Stomach (tissue), 4 donors: ENCODE measurements at regions not wholly inside any gene's neighbourhood (a gene's known extent, or its start where the extent isn't known, plus 50 kb on each side); places are given as distances from the start of the nearest gene placed in this dataset.

Experiments used
- POLR2A ChIP-seq, 4 donors: fragments of 450-650 bp; IDR thresholded peaks; one replicate each; pipeline ENCODE4 v1.6.1; 2016; ENCODE audit warnings: antibody characterized with exemption in 4 of 4, control low read depth in 2 of 4, mild to moderate bottlenecking in 1 of 4, moderate library complexity in 1 of 4
- POLR2AphosphoS5 ChIP-seq, 3 donors: sonication (generic); formaldehyde crosslinking; IDR thresholded peaks; one replicate each; pipeline ENCODE4 v1.6.1; 2016; ENCODE audit warnings: antibody characterized with exemption in 3 of 3
- TF ChIP-seq, protein P1 (sequence below), 7 experiments: fragments of 450-650 bp in 4 of 7; fragments of 200-600 bp in 3 of 7; sonication (generic) in 3 of 7; IDR thresholded peaks; one replicate each; pipeline ENCODE4 v1.5.1; 2016 to 2019; ENCODE audit warnings: antibody characterized with exemption in 7 of 7, control low read depth in 2 of 7, mild to moderate bottlenecking in 1 of 7

DNA sequence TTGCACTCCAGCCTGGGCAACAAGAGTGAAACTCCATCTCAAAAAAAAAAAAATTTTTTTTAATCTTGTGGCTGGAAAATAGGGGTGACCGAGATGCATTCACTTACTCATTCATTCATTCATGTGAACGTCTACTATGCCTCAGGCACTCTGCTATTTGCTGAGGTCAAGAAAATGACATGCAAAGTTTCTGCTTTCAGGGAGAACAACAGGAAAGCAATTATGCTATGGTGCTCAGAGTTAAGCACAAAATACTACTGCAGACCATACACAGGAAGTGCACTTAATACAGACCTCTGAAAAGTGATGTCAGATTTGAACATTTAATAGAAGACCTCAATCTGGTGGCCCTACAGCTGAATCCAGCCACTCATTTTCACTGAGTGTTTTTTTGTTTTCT, 59.6 kb upstream of the DUSP21 start:
- TF ChIP-seq, protein P1, sequence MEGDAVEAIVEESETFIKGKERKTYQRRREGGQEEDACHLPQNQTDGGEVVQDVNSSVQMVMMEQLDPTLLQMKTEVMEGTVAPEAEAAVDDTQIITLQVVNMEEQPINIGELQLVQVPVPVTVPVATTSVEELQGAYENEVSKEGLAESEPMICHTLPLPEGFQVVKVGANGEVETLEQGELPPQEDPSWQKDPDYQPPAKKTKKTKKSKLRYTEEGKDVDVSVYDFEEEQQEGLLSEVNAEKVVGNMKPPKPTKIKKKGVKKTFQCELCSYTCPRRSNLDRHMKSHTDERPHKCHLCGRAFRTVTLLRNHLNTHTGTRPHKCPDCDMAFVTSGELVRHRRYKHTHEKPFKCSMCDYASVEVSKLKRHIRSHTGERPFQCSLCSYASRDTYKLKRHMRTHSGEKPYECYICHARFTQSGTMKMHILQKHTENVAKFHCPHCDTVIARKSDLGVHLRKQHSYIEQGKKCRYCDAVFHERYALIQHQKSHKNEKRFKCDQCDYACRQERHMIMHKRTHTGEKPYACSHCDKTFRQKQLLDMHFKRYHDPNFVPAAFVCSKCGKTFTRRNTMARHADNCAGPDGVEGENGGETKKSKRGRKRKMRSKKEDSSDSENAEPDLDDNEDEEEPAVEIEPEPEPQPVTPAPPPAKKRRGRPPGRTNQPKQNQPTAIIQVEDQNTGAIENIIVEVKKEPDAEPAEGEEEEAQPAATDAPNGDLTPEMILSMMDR (IDR thresholded peaks at IDR 0.05) = no peak
- TF ChIP-seq POLR2A (IDR thresholded peaks at IDR 0.05) (no peak), POLR2AphosphoS5 (IDR thresholded peaks at IDR 0.05) (no peak)
